Fibroblast of pulmonary artery (primary cell): ENCODE measurements at regions not wholly inside any gene's neighbourhood (a gene's known extent, or its start where the extent isn't known, plus 50 kb on each side); places are given as distances from the start of the nearest gene placed in this dataset.
"Not testable (repeated sequence)": the region's sequence is repeated elsewhere in the genome, so short reads cannot be mapped to it uniquely, and the experiment has no call there.

Experiments used
- DNase-seq: peaks from one replicate; pipeline ENCODE4 v3.0.0-alpha.2; 2010; ENCODE audit warnings: low read depth
- H3K4me3 ChIP-seq: replicated peaks from 2 replicates; pipeline ENCODE4 v1.5.1; 2011; ENCODE audit warnings: low read depth, mild to moderate bottlenecking, control low read depth, low read length, moderate library complexity
- TF ChIP-seq, protein P1 (sequence below): IDR thresholded peaks from 2 replicates; pipeline ENCODE4 v1.5.1; 2011; ENCODE audit warnings: mild to moderate bottlenecking, control low read depth, low read length, inconsistent platforms; ENCODE audit errors: missing control alignments

GRCh38 chr6:27753668-27754407 is 158.4 kb downstream of the OR2B2 start:
- TF ChIP-seq, protein P1, sequence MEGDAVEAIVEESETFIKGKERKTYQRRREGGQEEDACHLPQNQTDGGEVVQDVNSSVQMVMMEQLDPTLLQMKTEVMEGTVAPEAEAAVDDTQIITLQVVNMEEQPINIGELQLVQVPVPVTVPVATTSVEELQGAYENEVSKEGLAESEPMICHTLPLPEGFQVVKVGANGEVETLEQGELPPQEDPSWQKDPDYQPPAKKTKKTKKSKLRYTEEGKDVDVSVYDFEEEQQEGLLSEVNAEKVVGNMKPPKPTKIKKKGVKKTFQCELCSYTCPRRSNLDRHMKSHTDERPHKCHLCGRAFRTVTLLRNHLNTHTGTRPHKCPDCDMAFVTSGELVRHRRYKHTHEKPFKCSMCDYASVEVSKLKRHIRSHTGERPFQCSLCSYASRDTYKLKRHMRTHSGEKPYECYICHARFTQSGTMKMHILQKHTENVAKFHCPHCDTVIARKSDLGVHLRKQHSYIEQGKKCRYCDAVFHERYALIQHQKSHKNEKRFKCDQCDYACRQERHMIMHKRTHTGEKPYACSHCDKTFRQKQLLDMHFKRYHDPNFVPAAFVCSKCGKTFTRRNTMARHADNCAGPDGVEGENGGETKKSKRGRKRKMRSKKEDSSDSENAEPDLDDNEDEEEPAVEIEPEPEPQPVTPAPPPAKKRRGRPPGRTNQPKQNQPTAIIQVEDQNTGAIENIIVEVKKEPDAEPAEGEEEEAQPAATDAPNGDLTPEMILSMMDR, result peak; percentile 20
- peak; percentile 85 for DNase-seq
- peak overlapping the region; percentile 72 for H3K4me3 ChIP-seq

DNA sequence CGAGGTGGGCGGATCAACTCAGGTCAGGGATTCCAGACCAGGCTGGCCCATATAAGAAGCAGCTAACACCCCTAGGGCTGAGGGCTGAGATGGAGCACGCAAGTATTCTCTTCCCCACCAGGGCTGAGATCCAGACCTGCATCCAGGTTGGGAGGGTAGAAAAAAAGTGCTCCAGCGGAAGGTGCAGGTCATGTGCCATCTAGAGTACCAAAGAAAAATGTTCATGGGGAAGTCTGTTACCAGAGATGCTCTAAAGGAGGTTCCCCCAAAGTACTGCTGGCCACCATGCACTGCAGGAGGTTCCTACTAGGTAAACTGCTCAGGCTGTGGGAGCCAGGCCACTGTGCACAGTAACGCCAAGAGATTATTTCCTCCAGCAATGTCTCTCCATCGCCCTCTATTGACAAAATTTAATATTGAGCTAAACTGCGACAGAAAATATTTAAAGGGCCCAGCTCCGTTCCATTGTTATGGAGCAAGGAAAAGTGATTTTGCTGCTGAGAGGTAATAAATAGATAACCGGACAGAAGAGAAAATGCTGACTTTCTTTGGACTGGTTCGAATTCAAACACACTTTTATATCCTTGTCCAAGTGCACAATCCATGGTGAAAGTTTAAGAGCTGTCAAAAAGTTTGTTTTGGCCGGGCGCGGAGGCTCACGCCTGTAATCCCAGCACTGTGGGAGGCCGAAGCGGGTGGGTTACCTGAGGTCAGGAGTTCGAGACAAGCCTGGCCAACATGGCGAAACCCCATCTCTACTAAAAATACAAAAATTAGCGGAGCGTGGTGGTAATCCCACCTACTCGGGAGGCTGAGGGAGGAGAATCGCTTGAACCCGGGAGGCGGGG is 159.9 kb downstream of the OR2B2 start:
- H3K4me3 ChIP-seq, result peak overlapping the region; percentile 72
- TF ChIP-seq, protein P1, result peak; percentile 77

GRCh38 chr6:27748661-27749060 is 163.5 kb downstream of the OR2B2 start:
- TF ChIP-seq, protein P1, result no peak

More for the DNA sequence above, 159.9 kb downstream of the OR2B2 start:
- DNase-seq, result peak; percentile 87

GRCh38 chr6:27747637-27748036 is 164.6 kb downstream of the OR2B2 start:
- no peak overlapping the region for H3K4me3 ChIP-seq
- DNase-seq, result no peak
- TF ChIP-seq, protein P1, result no peak

More at GRCh38 chr6:27748661-27749060, 163.5 kb downstream of the OR2B2 start:
- DNase-seq, result no peak
- no peak overlapping the region for H3K4me3 ChIP-seq

GRCh38 chr6:27746860-27747259 is 165.3 kb downstream of the OR2B2 start:
- DNase-seq, H3K4me3 ChIP-seq: not testable (repeated sequence)

GRCh38 chr6:27743787-27744186 is 168.4 kb downstream of the OR2B2 start:
- no peak for DNase-seq
- H3K4me3 ChIP-seq, result no peak overlapping the region
- TF ChIP-seq, protein P1, result no peak

DNA sequence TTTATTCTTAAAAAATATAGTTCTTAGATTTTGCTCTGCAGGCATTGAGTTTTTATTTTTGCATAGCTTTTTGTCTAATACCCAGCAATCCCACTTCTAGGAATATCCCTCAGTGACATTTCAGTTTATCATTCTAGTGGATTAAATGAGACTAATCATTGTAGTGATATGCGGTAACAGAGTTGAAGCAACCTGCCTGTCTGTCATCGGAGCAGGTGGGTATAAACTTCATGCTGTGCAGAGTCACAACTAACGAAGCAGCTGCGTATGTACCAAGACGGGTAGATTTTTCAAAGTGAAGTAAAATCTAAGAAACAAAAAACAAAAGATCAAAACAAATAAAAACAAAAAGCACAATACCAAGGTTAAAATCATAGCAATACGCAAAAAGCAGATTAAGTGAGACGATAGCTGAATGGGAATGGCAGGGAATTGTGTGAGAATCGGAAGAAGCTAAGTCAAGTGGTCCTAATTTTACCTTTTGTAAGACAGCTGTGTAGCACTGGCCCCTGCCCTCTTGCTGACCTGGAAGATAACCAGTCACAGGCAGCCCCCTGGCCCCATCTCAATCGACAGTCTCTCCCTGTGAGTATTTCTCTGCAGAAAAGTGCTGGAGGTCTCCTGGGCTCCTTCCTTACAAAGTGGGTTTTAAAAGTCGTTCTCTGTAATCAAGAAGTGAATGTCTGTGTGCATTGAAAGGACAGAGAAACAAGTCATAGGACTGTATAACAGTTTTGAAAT is 169.2 kb downstream of the OR2B2 start:
- no peak overlapping the region for H3K4me3 ChIP-seq
- TF ChIP-seq, protein P1, result no peak
- DNase-seq, result no peak

- DNase-seq, H3K4me3 ChIP-seq: not testable (repeated sequence)
Measured at GRCh38 chr6:27739902-27740301, 172.3 kb downstream of the OR2B2 start.
